ENCODE measurements at regions not wholly inside any gene's neighbourhood (a gene's known extent, or its start where the extent isn't known, plus 50 kb on each side); places are given as distances from the start of the nearest gene placed in this dataset.

DNA sequence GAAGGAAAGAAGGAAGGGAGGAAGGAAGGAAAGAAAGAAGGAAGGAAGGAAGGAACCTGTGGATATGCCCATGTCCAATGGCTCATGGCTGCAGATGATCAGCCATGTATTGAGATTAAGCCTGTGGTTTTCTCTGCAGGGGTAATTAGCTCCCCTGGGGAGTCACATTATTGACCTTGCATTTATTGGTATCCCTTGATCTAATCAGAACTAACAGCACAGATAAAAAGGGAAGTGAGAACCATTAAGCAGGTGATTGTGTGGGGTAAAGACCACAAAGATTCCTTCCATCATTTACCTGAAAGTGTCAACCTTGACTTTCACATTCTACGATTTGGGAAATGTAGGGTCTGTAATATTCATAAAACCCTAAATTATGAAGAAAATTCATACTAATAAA lies 390.7 kb downstream of the BRINP2 start:
- TF ChIP-seq CTCF (conservative IDR thresholded peaks at IDR 0.05; ENCODE audit: low read length) (no peak), EZH2phosphoT487 (IDR thresholded peaks at IDR 0.05; ENCODE audit: borderline replicate concordance) (no peak)
